Suprapubic skin (tissue), 4 donors: ENCODE measurements at regions not wholly inside any gene's neighbourhood (a gene's known extent, or its start where the extent isn't known, plus 50 kb on each side); places are given as distances from the start of the nearest gene placed in this dataset.

Source experiments
- CTCF ChIP-seq, 2 donors: fragments of 200-600 bp in 1 of 2; fragments of 450-650 bp in 1 of 2; sonication (generic) in 1 of 2; IDR thresholded peaks; one replicate each; pipeline ENCODE4 v1.5.1; 2016 to 2019; ENCODE audit warnings: antibody characterized with exemption in 2 of 2, mild to moderate bottlenecking in 1 of 2, moderate library complexity in 1 of 2
- POLR2A ChIP-seq, 2 donors: fragments of 450-650 bp; IDR thresholded peaks; one replicate each; pipeline ENCODE4 v1.6.1; 2017; ENCODE audit warnings: antibody characterized with exemption in 2 of 2, mild to moderate bottlenecking in 2 of 2, moderate library complexity in 2 of 2
- POLR2AphosphoS5 ChIP-seq, 3 donors: sonication (generic); formaldehyde crosslinking; IDR thresholded peaks; one replicate each; pipeline ENCODE4 v1.6.1; 2017; ENCODE audit warnings: antibody characterized with exemption in 3 of 3

- TF ChIP-seq CTCF (IDR thresholded peaks at IDR 0.05): no peak
- TF ChIP-seq POLR2A (IDR thresholded peaks at IDR 0.05): no peak
- TF ChIP-seq POLR2AphosphoS5 (IDR thresholded peaks at IDR 0.05): no peak
Observed at GRCh38 chr14:27065886-27066285, 468.1 kb upstream of the NOVA1 start.
